Globus pallidus (tissue), 1 donor: ENCODE measurements at regions not wholly inside any gene's neighbourhood (a gene's known extent, or its start where the extent isn't known, plus 50 kb on each side); places are given as distances from the start of the nearest gene placed in this dataset.

ENCODE experiments used
- DNase-seq: peaks from one replicate; pipeline ENCODE4 v3.0.0-alpha.2; 2015; ENCODE audit warnings: low spot score

DNA sequence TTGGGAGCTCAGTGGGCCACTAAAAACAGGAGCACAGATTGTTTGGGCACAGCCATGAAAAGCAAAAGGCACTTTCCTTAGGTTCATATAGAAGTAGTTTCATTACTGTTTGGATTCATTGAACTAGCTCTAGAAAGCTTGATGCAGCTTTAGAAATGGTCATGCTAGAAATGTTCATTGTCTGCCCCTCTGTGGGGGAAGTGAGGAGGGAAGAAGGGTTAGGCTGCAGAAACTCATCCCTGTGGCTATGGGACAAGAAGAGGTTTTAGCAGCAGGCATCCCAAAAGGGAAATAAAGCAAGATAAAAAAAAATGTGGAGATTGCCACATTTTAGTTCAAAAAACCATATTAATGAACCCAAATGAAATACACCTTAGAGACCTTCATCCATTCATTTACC, 359.6 kb upstream of the PTBP2 start:
- DNase-seq, result no peak

DNA sequence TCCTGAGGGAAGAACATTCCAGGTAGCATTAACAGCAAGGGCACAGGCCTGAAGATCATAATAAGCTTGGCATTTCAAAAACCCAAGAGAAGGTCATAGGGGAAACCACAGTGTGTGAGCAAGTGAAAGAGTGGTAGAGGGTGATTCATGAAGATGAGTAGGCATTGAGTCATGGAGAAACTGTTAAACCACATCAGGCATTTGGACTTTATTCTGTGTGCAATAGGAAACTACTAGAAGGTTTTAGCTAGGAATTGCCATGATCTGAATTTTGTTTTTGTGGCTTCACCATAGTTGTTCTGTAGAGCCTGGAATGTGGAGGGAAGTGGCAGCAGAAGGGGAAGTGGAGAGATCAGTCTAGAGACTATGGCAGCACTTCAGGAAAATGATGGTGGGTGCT, 359.0 kb upstream of the PTBP2 start:
- no peak for DNase-seq

DNA sequence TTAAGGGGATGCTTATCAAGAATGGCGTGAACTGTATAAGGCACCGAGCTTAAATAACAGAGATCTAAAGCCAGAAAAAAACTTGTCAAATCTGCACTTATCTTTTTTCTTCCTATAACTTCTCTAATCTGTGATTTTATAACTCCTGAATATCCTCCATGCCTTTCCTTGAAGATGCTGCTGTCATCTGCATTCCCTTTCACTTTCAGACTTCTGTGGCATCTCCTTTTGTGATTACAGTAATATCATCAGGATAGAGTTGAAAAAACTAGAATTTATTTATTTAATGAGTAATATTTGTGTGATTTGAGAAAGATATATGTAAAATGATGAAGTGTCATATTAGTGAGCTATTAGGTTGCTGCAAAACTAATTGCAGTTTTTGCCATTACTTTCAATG, 357.8 kb upstream of the PTBP2 start:
- DNase-seq, result no peak

DNA sequence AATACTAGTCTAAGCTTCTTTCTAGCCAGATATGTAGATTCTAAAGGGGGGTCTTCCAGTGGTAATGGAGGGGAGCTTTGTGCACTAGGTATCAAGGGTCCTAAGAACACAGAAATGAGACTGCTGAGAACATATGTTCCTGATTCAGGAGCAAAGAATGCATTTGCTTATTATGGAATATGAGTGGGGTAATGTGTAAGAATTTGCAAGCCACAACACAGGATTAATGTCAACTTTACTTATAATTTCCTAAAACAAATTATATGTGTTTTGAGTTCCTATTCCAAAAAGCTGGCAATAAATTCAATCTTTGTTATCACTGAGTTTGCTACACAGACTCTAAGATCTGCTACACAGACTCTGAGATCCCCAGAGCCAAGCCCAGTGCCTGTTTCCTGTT, 357.0 kb upstream of the PTBP2 start:
- DNase-seq, result no peak

DNA sequence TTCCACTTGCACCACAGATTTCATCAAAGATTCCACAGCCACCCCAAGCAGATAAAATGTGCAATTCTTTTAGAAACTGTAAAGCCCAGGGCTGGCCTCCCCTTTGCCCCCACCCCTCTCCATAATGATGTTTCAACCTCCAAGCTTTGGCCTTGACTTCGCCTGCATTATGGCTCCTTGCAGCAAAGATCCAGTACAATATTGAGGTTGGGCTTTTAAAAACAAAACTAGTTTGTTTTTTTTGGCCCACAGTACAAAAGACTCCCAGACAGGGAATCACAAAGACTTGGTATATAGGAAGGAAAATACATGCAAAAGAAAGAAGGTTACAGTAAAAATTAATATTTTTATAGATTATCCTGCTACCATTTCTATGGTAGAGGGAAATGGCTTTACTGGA, 356.5 kb upstream of the PTBP2 start:
- DNase-seq, result no peak

DNA sequence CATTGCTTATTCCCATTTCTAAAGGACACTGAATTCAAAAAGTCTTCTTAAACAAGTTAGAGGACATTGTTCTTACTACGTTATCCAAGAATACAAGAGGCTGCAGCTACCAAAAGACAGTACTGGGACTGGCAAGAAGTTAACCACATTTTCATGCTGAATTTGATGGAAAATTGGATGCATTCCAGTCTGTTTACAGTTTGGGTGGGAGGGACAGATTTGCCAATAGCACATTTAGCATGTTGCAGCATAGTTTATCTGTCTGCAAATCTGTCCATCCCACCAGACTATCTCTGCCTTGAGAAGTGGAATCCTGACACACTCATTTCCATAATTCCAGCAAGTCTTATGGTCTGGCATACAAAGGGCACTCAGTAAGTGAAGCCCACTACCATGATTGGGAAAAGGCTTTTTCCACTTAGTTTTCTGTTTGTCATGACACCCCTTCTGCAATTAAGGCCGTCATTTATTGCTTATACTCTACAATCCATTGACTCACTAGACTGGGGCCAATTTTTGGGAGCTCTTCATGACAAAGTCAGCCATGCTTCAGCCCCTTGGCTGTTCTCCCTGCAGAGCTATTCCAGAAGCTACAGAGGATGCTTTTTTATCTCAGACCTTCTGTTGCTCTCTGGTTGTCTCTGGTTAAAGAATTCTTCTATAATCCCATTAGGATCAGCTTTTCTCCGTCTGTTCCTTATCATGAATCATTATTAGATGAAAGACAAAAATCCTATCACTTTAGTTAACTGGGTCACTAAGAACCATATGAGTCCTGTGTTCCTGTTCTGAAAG, 355.8 kb upstream of the PTBP2 start:
- DNase-seq, result no peak

DNA sequence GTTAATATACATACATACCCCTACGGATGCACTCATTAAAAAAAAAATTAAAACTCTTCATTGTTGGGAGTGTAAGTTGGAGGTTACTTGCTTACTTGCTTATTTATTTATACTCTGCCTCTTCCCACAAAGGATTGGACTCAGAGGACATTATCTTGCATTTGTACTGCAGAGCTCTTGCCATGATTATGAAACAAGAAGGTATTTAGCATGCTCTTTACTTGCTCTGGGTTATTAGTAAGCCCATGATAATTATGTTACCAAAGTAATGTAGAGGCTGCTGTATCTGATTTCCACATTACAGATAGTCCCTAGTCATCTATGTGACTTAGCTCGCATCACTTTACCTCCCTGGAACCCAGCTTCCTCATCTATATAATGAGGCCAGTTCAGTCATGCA, 355.1 kb upstream of the PTBP2 start:
- DNase-seq, result no peak

DNA sequence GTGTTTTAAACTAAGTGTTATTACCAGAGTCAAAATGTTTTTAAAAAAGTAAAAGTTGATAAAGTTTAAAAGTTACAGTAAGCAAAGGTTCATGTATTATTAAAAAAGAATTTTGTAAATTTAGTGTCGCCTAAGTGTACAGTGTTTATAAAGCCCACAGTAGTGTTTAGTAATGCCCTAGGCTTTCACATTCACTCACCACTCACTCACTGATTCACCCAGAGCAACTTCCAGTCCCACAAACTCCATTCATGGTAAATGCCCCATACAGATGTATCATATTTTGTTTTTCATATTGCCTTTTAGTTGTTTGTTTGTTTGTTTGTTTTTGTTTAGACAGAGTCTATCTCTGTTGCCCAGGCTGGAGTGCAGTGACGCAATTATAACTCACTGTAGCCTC, 353.8 kb upstream of the PTBP2 start:
- no peak for DNase-seq

DNA sequence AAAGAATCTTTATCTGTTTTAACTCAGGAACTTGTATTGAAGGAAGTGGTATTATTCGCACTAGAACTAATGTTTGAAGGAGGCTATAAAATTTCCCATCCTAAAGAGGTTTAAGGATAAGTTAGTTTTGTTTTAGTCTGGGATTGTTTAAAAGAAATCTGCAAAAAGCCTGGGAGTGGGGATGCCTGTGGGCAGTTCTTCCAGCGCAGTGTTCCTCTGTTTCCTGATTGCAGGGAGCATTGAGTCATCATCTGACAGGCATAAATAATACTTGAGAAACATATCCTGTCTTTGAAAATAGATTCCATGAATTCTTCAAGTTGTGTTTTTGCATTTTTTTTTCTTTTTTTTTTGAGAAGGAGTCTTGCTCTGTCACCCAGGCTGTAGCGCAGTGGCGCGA, 350.8 kb upstream of the PTBP2 start:
- DNase-seq, result no peak

DNA sequence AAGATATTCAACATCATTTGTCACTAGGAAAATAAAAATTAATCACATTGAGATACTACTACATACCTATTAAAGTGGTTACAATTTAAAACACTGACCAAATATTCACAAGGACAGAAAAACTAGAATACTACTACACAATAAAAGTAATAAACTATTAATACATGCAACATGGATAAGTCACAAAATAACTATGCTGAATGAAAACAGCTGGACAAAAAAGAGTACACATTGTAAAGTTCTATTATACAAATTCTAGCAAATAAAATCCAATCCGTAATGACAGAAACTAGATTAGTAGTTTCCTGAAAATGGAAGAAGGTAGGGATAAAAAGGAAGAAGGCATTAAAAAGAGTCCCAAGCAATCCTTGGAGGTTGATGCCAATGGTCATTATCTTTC, 348.7 kb upstream of the PTBP2 start:
- DNase-seq, result no peak

DNA sequence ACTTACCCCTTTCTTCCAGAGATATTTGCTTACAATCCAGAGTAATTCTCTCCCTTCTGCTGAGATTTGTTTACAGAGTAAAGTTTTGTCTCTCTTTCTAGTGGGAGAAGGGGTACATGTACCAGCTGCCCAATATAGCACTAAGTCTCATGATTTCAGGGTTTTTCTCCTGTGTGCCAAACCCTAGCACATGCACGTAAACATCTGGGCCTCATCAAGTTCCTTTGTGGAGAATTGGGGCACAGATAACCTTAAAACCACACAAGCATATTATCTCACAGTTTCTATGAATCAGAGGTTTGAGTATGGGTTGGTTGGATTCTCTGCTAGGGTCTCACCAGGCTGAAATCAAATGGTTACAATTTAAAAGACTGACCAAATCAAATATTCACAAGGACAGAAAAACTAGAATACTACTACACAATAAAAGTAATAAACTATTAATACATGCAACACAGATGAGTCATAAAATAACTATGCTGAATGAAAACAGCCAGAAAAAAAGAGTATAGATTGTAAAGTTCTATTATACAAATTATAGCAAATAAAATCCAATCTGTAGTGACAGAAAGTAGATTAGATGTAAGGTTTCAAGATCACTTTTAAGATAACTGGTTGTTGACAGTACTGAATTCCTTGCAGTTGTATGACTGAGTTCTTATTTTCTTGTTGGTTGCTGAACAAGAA, 347.4 kb upstream of the PTBP2 start:
- no peak for DNase-seq

DNA sequence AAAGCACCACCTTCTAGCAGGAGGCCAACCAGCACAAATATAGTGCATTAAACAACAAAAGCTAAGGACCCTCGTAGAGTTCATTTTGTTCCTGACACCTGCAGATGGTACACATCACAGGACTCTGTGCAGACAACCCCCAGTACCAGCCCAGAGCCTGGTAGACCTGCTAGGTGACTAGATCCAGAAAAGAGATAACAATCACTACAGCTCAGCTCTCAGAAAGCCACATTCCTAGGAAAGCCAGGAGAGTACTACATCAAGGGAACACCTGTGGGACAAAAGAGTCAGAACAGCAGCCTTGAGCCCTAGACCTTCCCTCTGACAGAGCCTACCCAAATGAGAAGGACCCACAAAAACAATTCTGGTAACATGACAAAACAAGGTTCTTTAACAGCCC, 344.7 kb upstream of the PTBP2 start:
- no peak for DNase-seq

DNA sequence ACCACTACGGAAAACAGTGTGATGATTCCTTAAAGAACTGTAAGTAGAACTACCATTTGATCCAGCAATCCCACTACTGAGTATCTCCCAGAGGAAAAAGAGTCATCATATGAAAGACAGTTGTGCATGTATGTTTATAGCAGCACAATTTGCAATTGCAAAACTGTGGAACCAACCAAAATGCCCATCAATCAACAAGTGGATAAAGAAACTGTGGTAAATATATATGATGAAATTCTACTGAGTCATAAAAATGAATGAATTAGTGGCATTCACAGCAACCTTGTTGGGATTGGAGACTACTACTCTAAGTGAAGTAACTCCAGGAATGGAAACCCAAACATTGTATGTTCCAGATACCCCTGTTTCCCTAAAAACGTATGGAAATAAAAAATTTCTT, 337.0 kb upstream of the PTBP2 start:
- DNase-seq, result no peak

DNA sequence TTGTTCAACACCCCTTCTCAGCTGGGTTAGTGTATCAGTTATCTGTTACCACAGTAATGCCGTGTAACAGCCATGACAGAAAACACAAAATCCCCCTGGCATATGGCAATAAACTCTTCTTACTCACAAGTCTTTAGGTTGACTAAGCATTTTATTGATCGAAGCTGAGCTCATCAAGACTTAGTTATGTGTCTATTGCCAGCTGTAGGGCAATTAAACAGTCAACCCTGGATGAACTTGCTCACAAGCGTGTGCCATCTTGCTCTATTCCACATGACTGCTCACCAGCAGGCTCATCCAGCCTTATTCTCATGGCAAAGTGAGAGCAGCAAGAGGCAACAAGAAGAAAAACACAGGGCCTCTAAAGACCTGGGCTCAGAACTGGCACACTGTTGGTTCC, 333.8 kb upstream of the PTBP2 start:
- no peak for DNase-seq

DNA sequence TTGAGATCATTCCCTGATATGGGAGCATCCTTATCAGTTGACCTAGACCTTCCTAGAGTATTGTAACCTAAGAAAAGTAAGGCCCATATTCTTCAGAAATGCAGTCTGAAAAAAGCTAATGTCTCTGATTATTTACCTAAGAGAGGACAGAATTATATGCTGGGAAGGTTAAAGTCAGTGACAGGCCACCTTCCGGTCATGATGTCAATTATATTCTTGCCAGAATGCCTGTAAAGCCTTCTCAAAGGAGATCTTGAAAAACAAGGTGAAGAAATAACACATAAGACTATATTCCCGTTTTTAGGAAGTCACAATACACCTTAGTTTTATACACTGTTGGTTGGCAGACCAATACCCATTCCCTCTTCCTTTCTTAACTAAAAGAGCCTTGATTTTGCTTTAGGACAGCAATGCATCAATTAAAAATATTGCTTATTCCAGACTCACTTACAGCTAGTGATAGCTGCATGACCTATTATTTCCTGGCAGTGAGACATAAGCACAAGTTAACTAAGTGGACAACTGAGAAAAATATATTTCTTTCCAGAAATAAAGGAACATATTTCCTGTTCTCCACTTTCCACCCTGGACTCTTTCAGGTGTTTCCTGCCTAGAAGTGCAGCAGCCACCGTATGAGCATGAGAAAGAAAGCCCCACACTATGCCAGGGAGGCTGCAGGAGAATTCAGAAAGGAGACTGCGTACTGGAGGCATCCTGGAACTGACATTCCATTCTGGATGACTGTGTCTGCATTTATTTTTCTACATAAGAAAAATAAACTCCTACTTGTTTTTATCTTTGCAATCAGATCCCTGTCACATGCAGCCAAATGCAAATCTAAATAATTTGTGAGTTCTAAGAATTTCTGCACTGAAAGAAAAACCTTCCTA, 332.9 kb upstream of the PTBP2 start:
- no peak for DNase-seq

DNA sequence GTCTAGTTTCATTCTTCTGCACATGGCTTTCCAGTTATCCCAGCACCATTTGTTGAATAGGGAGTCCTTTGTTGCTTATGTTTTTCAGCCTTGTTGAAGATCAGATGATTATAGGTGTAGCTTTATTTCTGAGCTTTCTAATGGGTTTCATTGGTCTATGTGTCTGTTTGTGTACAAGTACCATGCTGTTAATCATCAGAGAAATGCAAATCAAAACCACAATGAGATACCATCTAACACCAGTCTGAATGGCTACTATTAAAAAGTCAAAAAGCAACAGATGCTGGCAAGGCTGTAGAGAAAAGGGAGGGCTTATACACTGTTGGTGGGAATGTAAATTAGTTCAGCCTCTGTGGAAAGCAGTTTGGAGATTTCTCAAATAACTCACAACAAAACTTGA, 321.5 kb upstream of the PTBP2 start:
- DNase-seq, result no peak

DNA sequence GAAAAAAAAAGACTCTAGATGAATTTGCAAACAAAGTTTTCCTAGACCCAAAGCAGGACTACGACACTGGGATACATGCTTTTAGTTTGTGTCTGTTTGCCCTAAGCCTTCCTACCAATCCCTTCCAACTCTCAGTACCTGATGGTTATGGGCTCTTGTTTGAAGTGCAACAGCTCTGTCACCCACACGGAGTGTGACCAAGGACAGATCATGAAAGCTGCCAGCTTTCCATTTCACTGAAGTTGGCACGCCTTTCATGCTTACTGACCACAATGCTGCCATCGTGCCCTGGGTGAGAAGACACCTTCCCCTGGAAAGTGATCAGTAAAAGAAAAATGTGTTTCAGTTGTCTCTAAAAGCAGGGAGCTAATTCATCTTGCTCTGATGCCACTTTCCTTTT, 312.5 kb upstream of the PTBP2 start:
- no peak for DNase-seq

DNA sequence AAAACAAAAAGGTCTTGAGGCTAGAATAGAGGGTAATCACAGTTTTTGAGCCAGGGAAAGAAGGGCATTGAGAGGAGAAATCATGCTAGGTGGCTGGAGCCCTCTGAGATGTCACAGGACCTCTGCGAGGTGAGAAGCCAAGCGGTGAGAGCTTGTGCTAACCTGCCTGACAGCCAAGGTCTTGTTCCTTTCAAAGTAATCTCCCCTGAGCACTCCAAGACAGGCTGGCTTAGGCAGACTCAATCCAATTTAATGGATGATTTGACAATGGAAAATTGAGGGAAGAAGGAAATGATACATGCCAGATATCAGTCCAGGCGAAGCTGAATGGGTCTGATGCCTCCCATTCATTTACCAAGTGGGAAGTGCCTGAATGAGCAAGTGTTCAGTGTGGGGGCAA, 311.9 kb upstream of the PTBP2 start:
- no peak for DNase-seq

DNA sequence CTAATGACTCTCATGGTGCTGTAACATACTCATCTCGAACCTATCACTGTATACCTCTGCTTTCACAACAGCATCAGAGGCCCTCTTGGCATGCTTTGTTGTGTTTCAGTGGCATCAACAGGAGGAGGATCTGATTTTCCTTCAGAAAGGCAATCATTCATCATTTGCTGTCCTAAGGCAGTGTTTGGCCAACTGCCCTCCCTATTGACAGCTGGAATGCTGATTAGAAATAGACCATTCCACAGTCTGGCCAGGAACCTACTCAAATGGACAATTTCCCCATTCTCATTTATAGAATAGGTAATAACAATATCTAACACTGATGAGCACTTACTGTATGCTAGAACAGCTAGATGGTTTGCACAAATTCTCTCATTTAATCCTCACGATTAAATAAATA, 310.6 kb upstream of the PTBP2 start:
- DNase-seq, result no peak

DNA sequence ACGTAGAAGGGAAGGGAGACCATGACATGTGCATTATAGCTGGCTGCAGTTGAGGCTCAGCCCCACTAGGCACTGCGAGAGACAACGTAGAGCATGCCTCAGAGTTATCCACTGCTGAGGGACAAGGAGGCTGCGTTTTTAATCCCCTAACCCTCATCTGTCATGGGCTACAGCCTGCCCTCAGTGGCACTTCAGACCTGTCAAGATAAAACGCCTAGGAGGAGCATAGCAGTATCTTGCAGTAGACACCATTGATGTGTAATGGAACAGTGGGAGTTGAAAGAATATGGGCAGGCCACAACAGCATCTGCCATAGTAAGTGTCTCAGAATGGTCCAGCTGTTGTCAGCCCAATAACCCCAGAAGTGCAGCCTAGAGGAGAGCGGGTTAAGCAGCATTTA, 307.0 kb upstream of the PTBP2 start:
- DNase-seq, result no peak

DNA sequence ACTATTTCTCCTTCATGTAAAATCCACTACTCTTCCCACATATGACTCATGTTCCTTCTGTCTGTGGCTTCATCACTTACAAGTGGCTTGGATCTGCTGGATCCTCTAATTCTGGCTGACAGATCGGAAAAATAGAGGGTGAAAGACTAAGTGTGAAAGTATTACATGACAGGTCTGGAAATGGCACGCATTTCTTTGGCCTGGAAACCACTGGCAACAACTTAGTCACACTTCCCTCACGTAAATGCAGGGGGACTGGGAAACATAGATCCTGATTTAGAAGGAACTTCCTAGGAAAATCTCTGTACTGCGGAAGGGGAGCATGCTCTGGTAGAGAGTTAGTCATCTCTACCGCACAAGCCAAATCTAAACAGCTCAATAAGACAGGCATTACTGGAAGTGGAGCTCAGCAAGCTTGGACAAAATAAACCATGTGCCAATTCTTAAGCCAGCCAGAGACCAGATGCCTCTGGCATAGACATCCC, 305.4 kb upstream of the PTBP2 start:
- no peak for DNase-seq

DNA sequence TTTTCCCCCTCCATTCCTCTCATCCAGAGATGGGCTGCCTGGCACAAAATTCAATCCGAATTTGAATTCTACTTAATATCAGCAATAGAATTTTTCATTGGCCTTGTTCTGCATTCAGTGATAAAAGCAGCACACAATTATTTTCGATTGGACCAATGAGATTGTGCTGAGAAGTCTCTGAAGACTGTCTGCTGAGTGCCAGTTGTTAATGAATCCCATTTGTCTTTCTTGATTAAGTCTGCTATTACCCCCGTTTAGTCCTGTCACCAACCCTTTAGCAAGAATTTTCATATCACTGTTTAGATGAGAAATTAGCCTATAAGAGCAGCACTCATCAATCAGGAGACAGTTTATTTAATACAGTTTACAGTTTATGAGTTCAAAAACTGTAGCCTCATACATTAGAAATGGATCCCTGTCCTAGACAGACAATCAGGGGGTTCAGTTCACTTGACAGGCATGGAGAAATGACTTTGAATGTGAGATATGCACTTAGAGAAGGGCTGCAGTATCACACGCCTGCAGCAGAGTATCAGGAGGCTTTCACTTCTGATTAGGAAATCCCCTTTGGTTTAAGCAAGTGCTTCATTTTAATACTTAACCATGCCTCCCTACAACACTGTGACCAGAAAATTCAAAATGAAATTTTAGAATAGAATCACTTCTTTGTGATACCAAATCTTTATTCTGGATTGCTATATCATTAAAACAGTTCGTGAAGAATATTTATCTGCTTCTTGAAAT, 304.7 kb upstream of the PTBP2 start:
- no peak for DNase-seq
